Caco-2 (cell line): ENCODE measurements at regions not wholly inside any gene's neighbourhood (a gene's known extent, or its start where the extent isn't known, plus 50 kb on each side); places are given as distances from the start of the nearest gene placed in this dataset.

Source experiments
- BruUV-seq: library from RNA; stranded (reverse); fragments of 400-500 nt; replicated peaks from 2 replicates; lab custom pipeline; 2021; lab: Mats Ljungman, UMichigan
- CTCF ChIA-PET: fragments of 300-600 bp; sonication (Branson Sonifier 250); formaldehyde crosslinking; loops from one replicate; lab custom pipeline; 2022; ENCODE audit warnings: antibody characterized with exemption; lab: Charles Lee
- POLR2A ChIA-PET: fragments of 300-600 bp; sonication (Branson Sonifier 250); formaldehyde crosslinking; loops from one replicate; lab custom pipeline; 2022; ENCODE audit warnings: antibody characterized with exemption; lab: Charles Lee
- DNase-seq, 2 experiments: peaks; one replicate each; pipeline versions ENCODE4 v3.0.0 to v3.0.0-alpha.2; 2020 to 2022
- H3K27me3 ChIP-seq: replicated peaks from 2 replicates; pipeline ENCODE4 v1.6.0; 2011; ENCODE audit warnings: low read length; ENCODE audit not compliant: control insufficient read depth, insufficient read depth
- H3K36me3 ChIP-seq: 2 replicates; pipeline ENCODE4 v1.5.1; 2011; ENCODE audit warnings: low read length; ENCODE audit not compliant: control insufficient read depth, insufficient read depth
- H3K4me1 ChIP-seq: fragments of 250-450 bp; sonication (Bioruptor Pico); 2 replicates; pipeline ENCODE4 v1.5.1; 2020; ENCODE audit warnings: mild to moderate bottlenecking
- H3K4me3 ChIP-seq: 2 replicates; pipeline ENCODE4 v1.5.1; 2011; ENCODE audit warnings: low read depth, mild to moderate bottlenecking, control low read depth, low read length
- H3K9me3 ChIP-seq: fragments of 250-450 bp; sonication (Bioruptor Pico); 2 replicates; pipeline ENCODE4 v1.5.1; 2020; ENCODE audit warnings: mild to moderate bottlenecking, moderate library complexity
- H3K27ac Mint-ChIP-seq: one replicate; pipeline ENCODE4 v1.8.0; 2022; ENCODE audit warnings: mixed read lengths; ENCODE audit not compliant: unreplicated experiment
- H3K27me3 Mint-ChIP-seq: one replicate; pipeline ENCODE4 v1.8.0; 2022; ENCODE audit warnings: mixed read lengths; ENCODE audit not compliant: insufficient read depth, unreplicated experiment
- H3K36me3 Mint-ChIP-seq: one replicate; pipeline ENCODE4 v1.8.0; 2022; ENCODE audit warnings: mild to moderate bottlenecking, mixed read lengths; ENCODE audit not compliant: insufficient read depth, unreplicated experiment
- H3K4me1 Mint-ChIP-seq: one replicate; pipeline ENCODE4 v1.8.0; 2022; ENCODE audit warnings: low read depth, mixed read lengths; ENCODE audit not compliant: unreplicated experiment
- H3K4me3 Mint-ChIP-seq: one replicate; pipeline ENCODE4 v1.8.0; 2022; ENCODE audit warnings: mild to moderate bottlenecking, moderate library complexity, mixed read lengths; ENCODE audit not compliant: unreplicated experiment
- H3K9me3 Mint-ChIP-seq: one replicate; pipeline ENCODE4 v1.8.0; 2022; ENCODE audit warnings: mixed read lengths; ENCODE audit not compliant: unreplicated experiment
- CTCF ChIP-seq, 2 experiments: fragments of 200-600 bp in 1 of 2; IDR thresholded peaks; 1 replicate in 1 of 2; 2 replicates in 1 of 2; pipeline versions ENCODE4 v1.5.1 to v1.8.0; 2011 to 2022; ENCODE audit warnings: antibody characterized with exemption in 1 of 2, control low read depth in 1 of 2, inconsistent platforms in 1 of 2, low read depth in 1 of 2, low read length in 1 of 2, mild to moderate bottlenecking in 1 of 2, moderate library complexity in 1 of 2; ENCODE audit not compliant: insufficient read depth in 1 of 2, severe bottlenecking in 1 of 2, unreplicated experiment in 1 of 2
- intact Hi-C: fragments of 100-400 bp; cut with micrococcal nuclease; formaldehyde crosslinking; loops from one replicate; pipeline ENCODE4 v1.10.0; 2022; ENCODE audit not compliant: unreplicated experiment

GRCh38 chr12:39095636-39096330 lies 190.4 kb upstream of the CPNE8 start:
- no peaks in the 10 kb centered on the region for H3K9me3 ChIP-seq
- H3K4me3 ChIP-seq = no peak overlapping the region
- DNase-seq = peak in 1 of 2 experiments; percentile 15
- Mint-ChIP-seq H3K27ac (no peak overlapping the region), H3K27me3 (peaks cover 9% of the 10 kb centered on the region), H3K9me3 (no peaks in the 10 kb centered on the region), H3K4me1 (no peaks in the 10 kb centered on the region), H3K4me3 (no peak overlapping the region), H3K36me3 (no peaks in the 10 kb centered on the region)
- BruUV-seq = no TSS peak
- no peaks in the 10 kb centered on the region; the same call in 1 of the 2 replicates for H3K27me3 ChIP-seq
- ChIA-PET POLR2A (no interaction called here), CTCF (interaction anchor here (1.8 kb wide), 1 partner anchor 175 kb away, joined by 23 read pairs; no protein-coding TSS in a partner anchor)
- intact Hi-C loops = loop anchor here (1.0 kb wide), 1 partner anchor 174 kb away; no protein-coding TSS in a partner anchor
- no peaks in the 10 kb centered on the region for H3K4me1 ChIP-seq
- H3K36me3 ChIP-seq = no peaks in the 10 kb centered on the region
- TF ChIP-seq CTCF (IDR thresholded peaks at IDR 0.05; ENCODE audit: insufficient read depth in 1 of 2, low read depth in 1 of 2, low read length in 1 of 2, severe bottlenecking in 1 of 2, unreplicated experiment in 1 of 2) = peak in 1 of 2 experiments; percentile 21

- H3K9me3 ChIP-seq = no peaks in the 10 kb centered on the region
- H3K4me1 ChIP-seq = no peaks in the 10 kb centered on the region
- TF ChIP-seq CTCF (IDR thresholded peaks at IDR 0.05; ENCODE audit: insufficient read depth in 1 of 2, low read depth in 1 of 2, low read length in 1 of 2, severe bottlenecking in 1 of 2, unreplicated experiment in 1 of 2) = no peak
- no TSS peak for BruUV-seq
- DNase-seq = no peak
- no peak overlapping the region for H3K4me3 Mint-ChIP-seq
- H3K27ac Mint-ChIP-seq = no peak overlapping the region
- ChIA-PET CTCF (no interaction called here), POLR2A (no interaction called here)
- H3K9me3 Mint-ChIP-seq = no peaks in the 10 kb centered on the region
- intact Hi-C loops = no loop called here
- H3K4me1 Mint-ChIP-seq = no peaks in the 10 kb centered on the region
- peaks cover 5% of the 10 kb centered on the region for H3K27me3 Mint-ChIP-seq
- H3K36me3 ChIP-seq = no peaks in the 10 kb centered on the region
- no peaks in the 10 kb centered on the region for H3K27me3 ChIP-seq
- no peaks in the 10 kb centered on the region for H3K36me3 Mint-ChIP-seq
- no peak overlapping the region for H3K4me3 ChIP-seq
These were observed 176.5 kb upstream of the CPNE8 start for GRCh38 chr12:39081910-39082309.

- no peaks in the 10 kb centered on the region for H3K27me3 ChIP-seq
- H3K9me3 ChIP-seq = no peaks in the 10 kb centered on the region
- intact Hi-C loops = no loop called here
- Mint-ChIP-seq H3K27ac (no peak overlapping the region), H3K4me3 (no peak overlapping the region), H3K27me3 (no peaks in the 10 kb centered on the region), H3K9me3 (no peaks in the 10 kb centered on the region), H3K36me3 (no peaks in the 10 kb centered on the region), H3K4me1 (no peaks in the 10 kb centered on the region)
- POLR2A ChIA-PET = no interaction called here
- no peak for TF ChIP-seq CTCF (IDR thresholded peaks at IDR 0.05; ENCODE audit: insufficient read depth in 1 of 2, low read depth in 1 of 2, low read length in 1 of 2, severe bottlenecking in 1 of 2, unreplicated experiment in 1 of 2)
- no peak overlapping the region for H3K4me3 ChIP-seq
- no peaks in the 10 kb centered on the region for H3K4me1 ChIP-seq
- CTCF ChIA-PET = no interaction called here
- no peaks in the 10 kb centered on the region for H3K36me3 ChIP-seq
- no peak for DNase-seq
- BruUV-seq = no TSS peak
These were observed 171.8 kb upstream of the CPNE8 start for GRCh38 chr12:39077226-39077625.
